Activated CD4-positive, alpha-beta T cell treated with anti-CD3 and anti-CD28 coated beads, Interleukin-2, Interleukin-6, amounts not matched to agents 100 ng/mL and 50 ng/mL, durations not matched to agents 16 hours and 8 hours (primary cell): ENCODE measurements at regions not wholly inside any gene's neighbourhood (a gene's known extent, or its start where the extent isn't known, plus 50 kb on each side); places are given as distances from the start of the nearest gene placed in this dataset.

Source experiments
- DNase-seq: peaks from one replicate; pipeline ENCODE4 v3.0.0-alpha.2; 2020

GRCh38 chr10:63866075-63866746, 345.0 kb downstream of the REEP3 start:
- DNase-seq, result peak; percentile 62

- DNase-seq, result peak; percentile 6
Observed at GRCh38 chr10:63866747-63867140, 345.5 kb downstream of the REEP3 start.

- DNase-seq, result no peak
Observed at GRCh38 chr10:63878428-63878827, 357.2 kb downstream of the REEP3 start.

- no peak for DNase-seq
Observed at GRCh38 chr10:63883861-63884260, 362.7 kb downstream of the REEP3 start.

- DNase-seq, result no peak
Observed at GRCh38 chr10:63884426-63884825, 363.2 kb downstream of the REEP3 start.

- DNase-seq, result no peak
Observed at GRCh38 chr10:63885156-63885555, 364.0 kb downstream of the REEP3 start.

- DNase-seq, result no peak
Observed at GRCh38 chr10:63886281-63887022, 365.3 kb downstream of the REEP3 start.

- no peak for DNase-seq
Observed at GRCh38 chr10:63887023-63887589, 365.9 kb downstream of the REEP3 start.

- DNase-seq, result no peak
Observed at GRCh38 chr10:63887600-63888370, 366.6 kb downstream of the REEP3 start.

GRCh38 chr10:63889803-63890202, 368.6 kb downstream of the REEP3 start:
- DNase-seq, result no peak

GRCh38 chr10:63896992-63897391, 375.8 kb downstream of the REEP3 start:
- no peak for DNase-seq

GRCh38 chr10:63899673-63900300, 378.6 kb downstream of the REEP3 start:
- DNase-seq, result no peak

- peak; percentile 8 for DNase-seq
Observed at GRCh38 chr10:63901228-63901627, 380.0 kb downstream of the REEP3 start.

GRCh38 chr10:63901881-63902280, 380.7 kb downstream of the REEP3 start:
- no peak for DNase-seq

GRCh38 chr10:63910806-63911205, 389.6 kb downstream of the REEP3 start:
- no peak for DNase-seq

GRCh38 chr10:63915240-63915639, 394.0 kb downstream of the REEP3 start:
- DNase-seq, result no peak

GRCh38 chr10:63917363-63917762, 396.2 kb downstream of the REEP3 start:
- DNase-seq, result no peak

GRCh38 chr10:63919575-63920279, 398.5 kb downstream of the REEP3 start:
- no peak for DNase-seq

GRCh38 chr10:63920926-63921325, 399.7 kb downstream of the REEP3 start:
- DNase-seq, result no peak

GRCh38 chr10:63921908-63922467, 400.8 kb downstream of the REEP3 start:
- no peak for DNase-seq

GRCh38 chr10:63922468-63923284, 401.5 kb downstream of the REEP3 start:
- DNase-seq, result no peak
